Activated naive CD8-positive, alpha-beta T cell treated with anti-CD3 and anti-CD28 coated beads, Interleukin-2, amount 50 U/mL, for 24 hours (primary cell): ENCODE measurements at regions not wholly inside any gene's neighbourhood (a gene's known extent, or its start where the extent isn't known, plus 50 kb on each side); places are given as distances from the start of the nearest gene placed in this dataset.

Experiments used
- ATAC-seq: fragments of 150-1000 bp; cut with Tn5 transposase; one replicate; pipeline ENCODE4 v1.10.0; 2021
- DNase-seq: peaks from one replicate; pipeline ENCODE4 v3.0.0; 2021
- H3K27ac Mint-ChIP-seq: one replicate; pipeline ENCODE4 v1.8.0; 2021; ENCODE audit warnings: mild to moderate bottlenecking, mixed read lengths
- H3K27me3 Mint-ChIP-seq: one replicate; pipeline ENCODE4 v1.8.0; 2021; ENCODE audit warnings: mixed read lengths
- H3K36me3 Mint-ChIP-seq: one replicate; pipeline ENCODE4 v1.8.0; 2021; ENCODE audit warnings: low read depth, mixed read lengths
- H3K4me1 Mint-ChIP-seq: one replicate; pipeline ENCODE4 v1.8.0; 2021; ENCODE audit warnings: mixed read lengths
- H3K4me3 Mint-ChIP-seq: one replicate; pipeline ENCODE4 v1.8.0; 2021; ENCODE audit warnings: mild to moderate bottlenecking, moderate library complexity, mixed read lengths
- H3K9me3 Mint-ChIP-seq: one replicate; pipeline ENCODE4 v1.8.0; 2021; ENCODE audit warnings: mixed read lengths

- DNase-seq = no peak
- no peak for ATAC-seq
- Mint-ChIP-seq H3K4me3 (no peak overlapping the region), H3K9me3 (no peaks in the 10 kb centered on the region), H3K4me1 (no peaks in the 10 kb centered on the region), H3K27ac (no peak overlapping the region), H3K36me3 (no peaks in the 10 kb centered on the region), H3K27me3 (peaks cover 23% of the 10 kb centered on the region)
These were observed 100.1 kb upstream of the MRPS22 start for GRCh38 chr3:139243710-139244109.

GRCh38 chr3:139248593-139249255 lies 95.1 kb upstream of the MRPS22 start:
- no peaks in the 10 kb centered on the region for H3K36me3 Mint-ChIP-seq
- H3K4me1 Mint-ChIP-seq = no peaks in the 10 kb centered on the region
- peaks cover 25% of the 10 kb centered on the region for H3K27me3 Mint-ChIP-seq
- H3K27ac Mint-ChIP-seq = no peak overlapping the region
- H3K4me3 Mint-ChIP-seq = no peak overlapping the region
- no peaks in the 10 kb centered on the region for H3K9me3 Mint-ChIP-seq
- DNase-seq = no peak
- ATAC-seq = no peak

- no peak overlapping the region for H3K4me3 Mint-ChIP-seq
- no peaks in the 10 kb centered on the region for H3K36me3 Mint-ChIP-seq
- DNase-seq = no peak
- H3K27me3 Mint-ChIP-seq = peaks cover 19% of the 10 kb centered on the region
- H3K9me3 Mint-ChIP-seq = no peaks in the 10 kb centered on the region
- ATAC-seq = no peak
- H3K27ac Mint-ChIP-seq = no peak overlapping the region
- H3K4me1 Mint-ChIP-seq = no peaks in the 10 kb centered on the region
These were observed 92.3 kb upstream of the MRPS22 start for GRCh38 chr3:139251529-139251928.

- no peak for DNase-seq
- H3K4me3 Mint-ChIP-seq = no peak overlapping the region
- H3K36me3 Mint-ChIP-seq = no peaks in the 10 kb centered on the region
- H3K9me3 Mint-ChIP-seq = no peaks in the 10 kb centered on the region
- peaks cover 16% of the 10 kb centered on the region for H3K27me3 Mint-ChIP-seq
- ATAC-seq = no peak
- no peak overlapping the region for H3K27ac Mint-ChIP-seq
- no peaks in the 10 kb centered on the region for H3K4me1 Mint-ChIP-seq
These were observed 91.1 kb upstream of the MRPS22 start for GRCh38 chr3:139252719-139253118.

- Mint-ChIP-seq H3K4me1 (no peaks in the 10 kb centered on the region), H3K36me3 (no peaks in the 10 kb centered on the region), H3K4me3 (no peak overlapping the region), H3K9me3 (no peaks in the 10 kb centered on the region), H3K27ac (no peak overlapping the region), H3K27me3 (peaks cover 17% of the 10 kb centered on the region)
- no peak for ATAC-seq
- no peak for DNase-seq
These were observed 85.5 kb upstream of the MRPS22 start for GRCh38 chr3:139258276-139258675.

- no peak for DNase-seq
- H3K4me3 Mint-ChIP-seq = no peak overlapping the region
- H3K9me3 Mint-ChIP-seq = no peaks in the 10 kb centered on the region
- no peak for ATAC-seq
- no peak overlapping the region for H3K27ac Mint-ChIP-seq
- no peaks in the 10 kb centered on the region for H3K36me3 Mint-ChIP-seq
- H3K4me1 Mint-ChIP-seq = no peaks in the 10 kb centered on the region
- H3K27me3 Mint-ChIP-seq = peaks cover 14% of the 10 kb centered on the region
These were observed 84.4 kb upstream of the MRPS22 start for GRCh38 chr3:139259398-139259797.

GRCh38 chr3:139260041-139260486 lies 83.8 kb upstream of the MRPS22 start:
- no peak for DNase-seq

GRCh38 chr3:139260793-139261736 lies 82.8 kb upstream of the MRPS22 start:
- ATAC-seq = no peak
- Mint-ChIP-seq H3K27ac (no peak overlapping the region), H3K27me3 (peaks cover 14% of the 10 kb centered on the region), H3K4me3 (no peak overlapping the region), H3K36me3 (no peaks in the 10 kb centered on the region), H3K4me1 (no peaks in the 10 kb centered on the region), H3K9me3 (no peaks in the 10 kb centered on the region)
- no peak for DNase-seq

More at GRCh38 chr3:139260041-139260486, 83.8 kb upstream of the MRPS22 start:
- no peak overlapping the region for H3K27ac Mint-ChIP-seq
- H3K36me3 Mint-ChIP-seq = no peaks in the 10 kb centered on the region
- H3K4me1 Mint-ChIP-seq = no peaks in the 10 kb centered on the region
- no peak for ATAC-seq
- no peaks in the 10 kb centered on the region for H3K9me3 Mint-ChIP-seq
- no peak overlapping the region for H3K4me3 Mint-ChIP-seq
- peaks cover 14% of the 10 kb centered on the region for H3K27me3 Mint-ChIP-seq

- Mint-ChIP-seq H3K4me3 (no peak overlapping the region), H3K9me3 (no peaks in the 10 kb centered on the region), H3K27ac (no peak overlapping the region), H3K36me3 (no peaks in the 10 kb centered on the region), H3K4me1 (no peaks in the 10 kb centered on the region), H3K27me3 (peaks cover 14% of the 10 kb centered on the region)
- ATAC-seq (no peak), DNase-seq (no peak)
These were observed 81.8 kb upstream of the MRPS22 start for GRCh38 chr3:139261754-139262586.

GRCh38 chr3:139263798-139264197 lies 80.0 kb upstream of the MRPS22 start:
- Mint-ChIP-seq H3K4me1 (no peaks in the 10 kb centered on the region), H3K4me3 (no peak overlapping the region), H3K36me3 (no peaks in the 10 kb centered on the region), H3K27me3 (peaks cover 4% of the 10 kb centered on the region), H3K9me3 (no peaks in the 10 kb centered on the region), H3K27ac (no peak overlapping the region)
- ATAC-seq = no peak
- DNase-seq = no peak

GRCh38 chr3:139264375-139264774 lies 79.4 kb upstream of the MRPS22 start:
- Mint-ChIP-seq H3K9me3 (no peaks in the 10 kb centered on the region), H3K4me3 (no peak overlapping the region), H3K4me1 (no peaks in the 10 kb centered on the region), H3K27ac (no peak overlapping the region), H3K36me3 (no peaks in the 10 kb centered on the region), H3K27me3 (peaks cover 2% of the 10 kb centered on the region)
- ATAC-seq (no peak), DNase-seq (no peak)

GRCh38 chr3:139265131-139266016 lies 78.4 kb upstream of the MRPS22 start:
- H3K36me3 Mint-ChIP-seq = no peaks in the 10 kb centered on the region
- ATAC-seq (no peak), DNase-seq (no peak)
- no peaks in the 10 kb centered on the region for H3K9me3 Mint-ChIP-seq
- no peak overlapping the region for H3K27ac Mint-ChIP-seq
- peaks cover 4% of the 10 kb centered on the region for H3K27me3 Mint-ChIP-seq
- no peak overlapping the region for H3K4me3 Mint-ChIP-seq
- no peaks in the 10 kb centered on the region for H3K4me1 Mint-ChIP-seq

GRCh38 chr3:139267300-139268246 lies 76.2 kb upstream of the MRPS22 start:
- Mint-ChIP-seq H3K27me3 (peaks cover 3% of the 10 kb centered on the region), H3K27ac (no peak overlapping the region), H3K9me3 (no peaks in the 10 kb centered on the region), H3K36me3 (no peaks in the 10 kb centered on the region), H3K4me1 (no peaks in the 10 kb centered on the region), H3K4me3 (no peak overlapping the region)
- ATAC-seq = no peak
- no peak for DNase-seq
